ENCODE measurements at regions not wholly inside any gene's neighbourhood (a gene's known extent, or its start where the extent isn't known, plus 50 kb on each side); places are given as distances from the start of the nearest gene placed in this dataset.

- no peak for DNase-seq
Observed at GRCh38 chr20:24819331-24819965, 129.6 kb upstream of the CST7 start.

GRCh38 chr20:24820345-24820744 is 128.7 kb upstream of the CST7 start:
- DNase-seq = no peak

- no peak for DNase-seq
Observed at GRCh38 chr20:24821391-24821790, 127.7 kb upstream of the CST7 start.

- DNase-seq = no peak
Observed at GRCh38 chr20:24823176-24823784, 125.8 kb upstream of the CST7 start.

- no peak for DNase-seq
Observed at GRCh38 chr20:24823989-24824693, 124.9 kb upstream of the CST7 start.

- no peak for DNase-seq
Observed at GRCh38 chr20:24825591-24825990, 123.5 kb upstream of the CST7 start.

- DNase-seq = no peak
Observed at GRCh38 chr20:24827603-24828295, 121.3 kb upstream of the CST7 start.

- no peak for DNase-seq
Observed at GRCh38 chr20:24828992-24829648, 119.9 kb upstream of the CST7 start.

- no peak for DNase-seq
Observed at GRCh38 chr20:24829649-24830370, 119.3 kb upstream of the CST7 start.

GRCh38 chr20:24830649-24831048 is 118.4 kb upstream of the CST7 start:
- DNase-seq = no peak

- no peak for DNase-seq
Observed at GRCh38 chr20:24831232-24831631, 117.8 kb upstream of the CST7 start.

GRCh38 chr20:24832518-24832917 is 116.6 kb upstream of the CST7 start:
- no peak for DNase-seq

GRCh38 chr20:24833592-24833991 is 115.5 kb upstream of the CST7 start:
- DNase-seq = no peak

GRCh38 chr20:24834310-24834709 is 114.8 kb upstream of the CST7 start:
- no peak for DNase-seq

GRCh38 chr20:24835195-24835594 is 113.9 kb upstream of the CST7 start:
- no peak for DNase-seq

GRCh38 chr20:24836041-24836533 is 113.0 kb upstream of the CST7 start:
- no peak for DNase-seq

- DNase-seq = no peak
Observed at GRCh38 chr20:24836661-24837299, 112.3 kb upstream of the CST7 start.

GRCh38 chr20:24837781-24838450 is 111.2 kb upstream of the CST7 start:
- DNase-seq = no peak

- no peak for DNase-seq
Observed at GRCh38 chr20:24838546-24839535, 110.2 kb upstream of the CST7 start.
